Cardiac muscle cell (in vitro differentiated cells and primary cell): ENCODE measurements at regions not wholly inside any gene's neighbourhood (a gene's known extent, or its start where the extent isn't known, plus 50 kb on each side); places are given as distances from the start of the nearest gene placed in this dataset.
"Not testable (repeated sequence)": the region's sequence is repeated elsewhere in the genome, so short reads cannot be mapped to it uniquely, and the experiment has no call there.

ENCODE experiments used
- DNase-seq, 2 donors: peaks; one replicate each; pipeline versions ENCODE4 v3.0.0 to v3.0.0-alpha.2; 2010 to 2017; ENCODE audit warnings: low read depth in 1 of 2, low spot score in 1 of 2
- H3K27ac ChIP-seq: fragments of 200-600 bp; sonication (generic); 2 replicates; pipeline ENCODE4 v1.5.1; 2016
- H3K27me3 ChIP-seq: fragments of 200-600 bp; sonication (generic); 2 replicates; pipeline ENCODE4 v1.6.0; 2016; ENCODE audit warnings: control low read depth
- H3K36me3 ChIP-seq: fragments of 200-600 bp; sonication (generic); 2 replicates; pipeline ENCODE4 v1.5.1; 2016; ENCODE audit warnings: control low read depth
- H3K4me1 ChIP-seq: fragments of 200-600 bp; sonication (generic); 2 replicates; pipeline ENCODE4 v1.8.1; 2017; ENCODE audit warnings: low read depth, mild to moderate bottlenecking, mixed run types
- H3K4me3 ChIP-seq: fragments of 200-600 bp; sonication (generic); 2 replicates; pipeline ENCODE4 v1.5.1; 2016; ENCODE audit warnings: mild to moderate bottlenecking
- H3K9me3 ChIP-seq: fragments of 200-600 bp; sonication (generic); 2 replicates; pipeline ENCODE4 v1.5.1; 2017; ENCODE audit warnings: low read depth, mild to moderate bottlenecking, control low read depth
- TF ChIP-seq, protein P1 (sequence below): IDR thresholded peaks from 2 replicates; pipeline ENCODE4 v1.5.1; 2012; ENCODE audit warnings: low read depth, mild to moderate bottlenecking, low read length

DNA sequence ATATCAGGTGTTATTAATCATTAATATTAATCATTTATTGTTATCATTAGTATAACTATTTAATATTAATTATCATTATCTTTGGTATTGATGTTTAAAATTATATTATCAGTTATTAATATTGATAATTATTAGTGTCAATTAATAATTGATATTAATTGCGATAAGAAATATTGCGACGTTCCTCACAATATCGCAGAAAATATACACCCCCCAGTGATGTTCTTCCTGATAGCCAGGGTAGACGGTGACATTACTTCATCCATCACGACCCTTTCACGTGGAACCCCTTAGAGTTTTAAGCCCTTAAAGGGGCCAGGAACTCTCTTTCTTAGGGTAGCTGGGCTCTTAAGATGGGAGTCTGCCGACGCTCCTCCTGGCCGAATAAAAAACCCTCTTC lies 98.6 kb upstream of the OSBPL11 start:
- no peak for DNase-seq
- TF ChIP-seq, protein P1, sequence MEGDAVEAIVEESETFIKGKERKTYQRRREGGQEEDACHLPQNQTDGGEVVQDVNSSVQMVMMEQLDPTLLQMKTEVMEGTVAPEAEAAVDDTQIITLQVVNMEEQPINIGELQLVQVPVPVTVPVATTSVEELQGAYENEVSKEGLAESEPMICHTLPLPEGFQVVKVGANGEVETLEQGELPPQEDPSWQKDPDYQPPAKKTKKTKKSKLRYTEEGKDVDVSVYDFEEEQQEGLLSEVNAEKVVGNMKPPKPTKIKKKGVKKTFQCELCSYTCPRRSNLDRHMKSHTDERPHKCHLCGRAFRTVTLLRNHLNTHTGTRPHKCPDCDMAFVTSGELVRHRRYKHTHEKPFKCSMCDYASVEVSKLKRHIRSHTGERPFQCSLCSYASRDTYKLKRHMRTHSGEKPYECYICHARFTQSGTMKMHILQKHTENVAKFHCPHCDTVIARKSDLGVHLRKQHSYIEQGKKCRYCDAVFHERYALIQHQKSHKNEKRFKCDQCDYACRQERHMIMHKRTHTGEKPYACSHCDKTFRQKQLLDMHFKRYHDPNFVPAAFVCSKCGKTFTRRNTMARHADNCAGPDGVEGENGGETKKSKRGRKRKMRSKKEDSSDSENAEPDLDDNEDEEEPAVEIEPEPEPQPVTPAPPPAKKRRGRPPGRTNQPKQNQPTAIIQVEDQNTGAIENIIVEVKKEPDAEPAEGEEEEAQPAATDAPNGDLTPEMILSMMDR, result no peak
- no peaks in the 10 kb centered on the region for H3K9me3 ChIP-seq
- H3K4me1 ChIP-seq, result no peaks in the 10 kb centered on the region
- no peaks in the 10 kb centered on the region for H3K36me3 ChIP-seq
- H3K27ac ChIP-seq, result no peak overlapping the region
- no peaks in the 10 kb centered on the region for H3K27me3 ChIP-seq
- H3K4me3 ChIP-seq, result no peak overlapping the region

DNA sequence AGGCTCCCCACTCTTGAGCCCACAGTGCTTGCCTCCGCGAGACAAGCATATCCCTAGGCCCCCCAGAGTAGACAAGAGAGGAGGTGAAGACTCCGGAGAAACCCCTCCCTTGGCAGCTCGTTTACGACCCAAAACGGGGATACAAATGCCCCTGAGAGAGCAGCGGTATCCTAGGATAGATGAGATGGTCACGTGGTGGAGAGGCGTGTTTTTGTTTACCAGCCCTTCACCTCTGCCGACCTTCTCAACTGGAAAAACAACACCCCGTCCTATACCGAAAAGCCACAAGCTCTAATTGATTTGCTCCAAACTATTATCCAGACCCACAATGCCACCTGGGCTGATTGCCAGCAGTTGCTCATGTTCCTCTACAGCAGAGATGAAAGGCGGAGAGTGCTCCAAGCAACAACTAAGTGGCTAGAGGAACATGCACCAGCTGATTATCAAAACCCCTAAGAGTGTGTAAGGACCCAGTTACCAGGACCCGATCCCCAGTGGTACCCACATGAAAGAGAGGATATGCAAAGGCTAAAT lies 99.5 kb upstream of the OSBPL11 start:
- DNase-seq, result no peak
- no peaks in the 10 kb centered on the region for H3K4me1 ChIP-seq
- H3K4me3 ChIP-seq, result no peak overlapping the region

DNA sequence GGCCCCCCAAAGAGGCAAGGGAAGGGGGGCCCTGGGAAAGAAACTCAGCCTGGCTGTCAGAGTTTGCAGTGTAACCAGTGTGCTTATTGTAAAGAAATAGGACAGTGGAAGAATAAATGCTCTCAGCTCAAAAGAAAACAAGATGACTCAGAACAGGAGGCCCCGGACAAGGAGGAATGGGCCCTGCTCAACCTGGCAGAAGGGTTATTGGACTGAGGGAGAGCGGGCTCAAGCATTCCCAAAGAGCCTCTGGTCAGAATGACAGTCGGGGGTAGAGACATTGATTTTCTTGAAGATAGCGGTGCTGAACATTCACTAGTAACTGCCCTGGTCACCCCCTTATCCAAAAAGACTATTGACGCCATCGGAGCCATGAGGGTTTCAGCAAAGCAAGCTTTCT lies 100.4 kb upstream of the OSBPL11 start:
- TF ChIP-seq, protein P1, result no peak
- Histone ChIP-seq H3K4me3 (no peak overlapping the region), H3K27me3 (no peaks in the 10 kb centered on the region), H3K4me1 (no peaks in the 10 kb centered on the region), H3K36me3 (no peaks in the 10 kb centered on the region), H3K27ac (no peak overlapping the region), H3K9me3 (no peaks in the 10 kb centered on the region)
- DNase-seq, result no peak

More for the DNA sequence above, 99.5 kb upstream of the OSBPL11 start:
- no peaks in the 10 kb centered on the region for H3K9me3 ChIP-seq
- TF ChIP-seq, protein P1, result no peak
- no peak overlapping the region for H3K27ac ChIP-seq
- no peaks in the 10 kb centered on the region for H3K36me3 ChIP-seq
- no peaks in the 10 kb centered on the region for H3K27me3 ChIP-seq

DNA sequence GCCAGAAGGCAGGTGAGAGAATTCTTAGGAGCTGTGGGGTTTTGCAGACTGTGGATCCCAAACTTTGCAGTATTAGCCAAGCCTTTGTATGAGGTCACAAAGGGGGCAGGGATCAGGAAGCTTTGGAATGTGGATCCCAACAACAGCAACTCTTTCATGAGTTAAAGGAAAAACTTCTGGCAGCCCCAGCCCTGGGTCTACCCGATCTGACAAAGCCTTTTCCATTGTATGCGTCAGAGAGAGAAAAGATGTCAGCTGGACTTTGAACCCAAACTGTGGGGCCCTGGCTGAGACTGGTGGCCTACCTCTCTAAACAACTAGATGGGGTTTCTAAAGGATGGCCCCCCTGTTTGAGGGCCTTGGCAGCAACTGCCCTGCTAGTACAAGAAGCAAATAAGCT lies 101.8 kb upstream of the OSBPL11 start:
- DNase-seq, H3K9me3 ChIP-seq, H3K4me3 ChIP-seq, H3K36me3 ChIP-seq, H3K4me1 ChIP-seq, H3K27ac ChIP-seq, H3K27me3 ChIP-seq: not testable (repeated sequence)

DNA sequence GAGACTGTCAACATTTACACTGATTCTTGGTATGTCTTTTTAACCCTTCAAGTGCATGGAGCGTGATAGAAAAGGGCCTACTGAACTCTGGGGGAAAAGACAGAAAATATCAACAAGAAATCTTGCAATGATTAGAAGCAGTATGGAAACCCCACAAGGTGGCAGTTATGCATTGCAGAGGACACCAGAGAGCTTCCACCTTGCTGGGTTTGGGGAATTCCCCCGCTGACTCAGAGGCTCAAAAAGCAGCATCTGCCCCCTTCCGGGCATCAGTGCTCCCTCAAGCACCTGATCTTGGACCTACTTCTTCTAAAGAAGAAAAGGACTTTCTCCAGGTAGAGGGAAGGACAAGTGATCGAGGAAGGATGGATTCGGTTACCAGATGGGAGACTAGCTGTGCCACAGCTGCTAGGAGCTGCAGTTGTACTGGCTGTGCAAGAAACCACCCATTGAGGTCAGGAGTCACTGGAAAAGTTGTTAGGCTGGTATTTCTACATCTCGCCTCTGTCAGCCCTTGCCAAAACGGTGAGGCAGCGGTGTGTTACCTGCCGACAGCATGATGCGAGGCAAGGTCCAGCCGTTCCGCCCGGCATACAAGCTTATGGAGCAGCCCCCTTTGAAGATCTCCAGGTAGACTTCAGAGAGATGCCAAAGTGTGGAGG lies 102.8 kb upstream of the OSBPL11 start:
- H3K36me3 ChIP-seq, H3K9me3 ChIP-seq, H3K4me1 ChIP-seq, H3K4me3 ChIP-seq, H3K27ac ChIP-seq, H3K27me3 ChIP-seq, DNase-seq: not testable (repeated sequence)

DNA sequence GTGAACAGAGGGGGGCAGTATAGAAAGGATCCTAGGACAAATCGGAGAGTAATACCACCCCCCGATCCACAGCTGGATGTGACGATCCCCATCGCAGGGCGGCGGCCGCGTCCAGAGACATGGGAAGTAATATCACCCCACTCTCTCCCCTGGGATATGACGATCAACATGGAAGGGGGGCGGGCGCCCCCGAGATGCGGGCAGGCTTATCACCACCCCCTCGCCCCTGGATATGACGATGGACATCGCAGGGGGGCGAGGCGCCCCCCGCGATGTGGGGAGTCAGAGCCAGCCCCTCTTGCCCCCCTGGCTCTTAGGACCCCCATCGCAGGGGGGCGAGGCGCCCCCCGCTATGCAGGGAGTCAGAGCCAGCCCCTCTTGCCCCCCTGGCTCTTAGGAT lies 120.4 kb upstream of the OSBPL11 start:
- no peaks in the 10 kb centered on the region for H3K27me3 ChIP-seq
- H3K9me3 ChIP-seq, result no peaks in the 10 kb centered on the region
- no peak for DNase-seq
- TF ChIP-seq, protein P1, result no peak
- no peak overlapping the region for H3K27ac ChIP-seq
- H3K4me3 ChIP-seq, result no peak overlapping the region
- H3K36me3 ChIP-seq, result no peaks in the 10 kb centered on the region
- H3K4me1 ChIP-seq, result no peaks in the 10 kb centered on the region

DNA sequence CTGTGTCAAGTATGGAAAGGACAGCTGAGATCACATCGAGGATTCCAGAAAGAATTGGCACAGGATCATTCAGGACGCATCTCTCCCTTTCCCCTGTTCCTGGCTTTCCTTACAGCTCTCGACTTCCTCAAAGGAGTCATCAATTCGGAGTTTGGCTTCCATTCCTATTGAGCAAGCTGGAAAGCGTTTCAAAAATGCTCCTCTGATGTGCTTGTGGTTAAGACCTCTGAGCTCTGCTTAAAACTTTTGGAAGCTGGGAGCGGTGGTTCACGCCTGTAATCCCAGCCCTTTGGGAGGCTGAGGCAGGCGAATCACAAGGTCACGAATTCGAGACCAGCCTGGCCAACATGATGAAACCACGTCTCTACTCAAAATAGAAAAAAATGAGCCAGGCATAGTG lies 136.9 kb upstream of the OSBPL11 start:
- not testable (repeated sequence) for H3K4me3 ChIP-seq, H3K36me3 ChIP-seq, H3K27ac ChIP-seq, H3K9me3 ChIP-seq, H3K4me1 ChIP-seq, H3K27me3 ChIP-seq
- peak in 1 of 2 donors; percentile 81 for DNase-seq

DNA sequence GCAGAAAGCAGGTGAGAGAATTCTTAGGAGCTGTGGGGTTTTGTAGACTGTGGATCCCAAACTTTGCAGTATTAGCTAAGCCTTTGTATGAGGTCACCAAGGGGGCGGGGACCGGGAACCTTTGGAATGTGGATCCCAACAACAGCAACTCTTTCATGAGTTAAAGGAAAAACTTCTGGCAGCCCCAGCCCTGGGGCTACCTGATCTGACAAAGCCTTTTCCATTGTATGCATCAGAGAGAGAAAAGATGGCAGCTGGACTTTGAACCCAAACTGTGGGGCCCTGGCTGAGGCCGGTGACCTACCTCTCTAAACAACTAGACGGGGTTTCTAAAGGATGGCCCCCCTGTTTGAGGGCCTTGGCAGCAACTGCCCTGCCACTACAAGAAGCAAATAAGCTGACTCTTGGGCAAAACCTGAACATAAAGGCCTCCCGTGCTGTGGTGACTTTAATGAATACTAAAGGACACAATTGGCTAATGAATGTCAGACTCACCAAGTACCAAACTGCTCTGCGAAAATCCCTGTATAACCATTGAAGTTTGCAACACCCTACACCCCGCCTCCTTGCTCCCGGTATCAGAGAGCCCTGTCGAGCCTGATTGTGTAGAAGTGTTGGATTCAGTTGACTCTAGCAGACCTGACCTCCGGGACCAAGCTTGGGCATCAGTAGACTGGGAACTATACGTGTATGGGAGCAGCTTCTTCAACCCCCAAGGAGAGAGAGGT lies 146.9 kb upstream of the OSBPL11 start:
- not testable (repeated sequence) for H3K36me3 ChIP-seq, H3K27me3 ChIP-seq, H3K4me1 ChIP-seq, H3K4me3 ChIP-seq, H3K9me3 ChIP-seq, H3K27ac ChIP-seq, DNase-seq
